ENCODE measurements at regions not wholly inside any gene's neighbourhood (a gene's known extent, or its start where the extent isn't known, plus 50 kb on each side); places are given as distances from the start of the nearest gene placed in this dataset.

GRCh38 chr2:107711941-107712340, 114.8 kb upstream of the RGPD4 start:
- no peaks in the 10 kb centered on the region for H3K27me3 ChIP-seq (ENCODE audit: insufficient read depth, low read depth, low read length)
- H3K9me3 ChIP-seq (ENCODE audit: low read length) = no peaks in the 10 kb centered on the region
- H3K9ac ChIP-seq (ENCODE audit: low read length) = no peak overlapping the region
- H3K4me3 ChIP-seq (ENCODE audit: low read length) = no peak overlapping the region
- no peak overlapping the region for H2AFZ ChIP-seq (ENCODE audit: low read depth, low read length)
- no peak overlapping the region for H3K4me2 ChIP-seq (ENCODE audit: low read length)
- H3K27ac ChIP-seq (ENCODE audit: low read length) = no peak overlapping the region
- no peaks in the 10 kb centered on the region for H3F3A ChIP-seq (ENCODE audit: insufficient read depth, low read length, poor library complexity, severe bottlenecking)
- no peaks in the 10 kb centered on the region for H3K9me2 ChIP-seq (ENCODE audit: insufficient read depth, low read length)
- no peaks in the 10 kb centered on the region for H4K20me1 ChIP-seq (ENCODE audit: insufficient read depth)
- TF ChIP-seq POLR2AphosphoS5 (IDR thresholded peaks at IDR 0.05) = no peak
- TF ChIP-seq EP300 (conservative IDR thresholded peaks at IDR 0.05; ENCODE audit: poor library complexity, severe bottlenecking) = no peak
- TF ChIP-seq, protein P1, sequence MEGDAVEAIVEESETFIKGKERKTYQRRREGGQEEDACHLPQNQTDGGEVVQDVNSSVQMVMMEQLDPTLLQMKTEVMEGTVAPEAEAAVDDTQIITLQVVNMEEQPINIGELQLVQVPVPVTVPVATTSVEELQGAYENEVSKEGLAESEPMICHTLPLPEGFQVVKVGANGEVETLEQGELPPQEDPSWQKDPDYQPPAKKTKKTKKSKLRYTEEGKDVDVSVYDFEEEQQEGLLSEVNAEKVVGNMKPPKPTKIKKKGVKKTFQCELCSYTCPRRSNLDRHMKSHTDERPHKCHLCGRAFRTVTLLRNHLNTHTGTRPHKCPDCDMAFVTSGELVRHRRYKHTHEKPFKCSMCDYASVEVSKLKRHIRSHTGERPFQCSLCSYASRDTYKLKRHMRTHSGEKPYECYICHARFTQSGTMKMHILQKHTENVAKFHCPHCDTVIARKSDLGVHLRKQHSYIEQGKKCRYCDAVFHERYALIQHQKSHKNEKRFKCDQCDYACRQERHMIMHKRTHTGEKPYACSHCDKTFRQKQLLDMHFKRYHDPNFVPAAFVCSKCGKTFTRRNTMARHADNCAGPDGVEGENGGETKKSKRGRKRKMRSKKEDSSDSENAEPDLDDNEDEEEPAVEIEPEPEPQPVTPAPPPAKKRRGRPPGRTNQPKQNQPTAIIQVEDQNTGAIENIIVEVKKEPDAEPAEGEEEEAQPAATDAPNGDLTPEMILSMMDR (IDR thresholded peaks at IDR 0.05; ENCODE audit: poor library complexity, severe bottlenecking) = no peak
- TF ChIP-seq REST (IDR thresholded peaks at IDR 0.05; ENCODE audit: borderline replicate concordance) = no peak
- TF ChIP-seq EZH2 (IDR thresholded peaks at IDR 0.05; ENCODE audit: borderline replicate concordance, insufficient read depth, low read length, poor library complexity, severe bottlenecking) = no peak
- TF ChIP-seq SMC3 (conservative IDR thresholded peaks at IDR 0.05; ENCODE audit: poor library complexity) = no peak
- no peak for TF ChIP-seq RAD21 (conservative IDR thresholded peaks at IDR 0.05)
- no peak for TF ChIP-seq MXI1 (conservative IDR thresholded peaks at IDR 0.05; ENCODE audit: poor library complexity, severe bottlenecking)
- TF ChIP-seq TAF1 (IDR thresholded peaks at IDR 0.05; ENCODE audit: low read depth) = no peak
- H3K79me2 ChIP-seq (replicated peaks; ENCODE audit: insufficient read depth, low read length) = no peaks in the 10 kb centered on the region
- no peaks in the 10 kb centered on the region for H3K36me3 ChIP-seq (ENCODE audit: insufficient read depth, low read length)

GRCh38 chr2:107712857-107713256, 113.8 kb upstream of the RGPD4 start:
- H3F3A ChIP-seq (ENCODE audit: insufficient read depth, low read length, poor library complexity, severe bottlenecking) = no peaks in the 10 kb centered on the region
- H3K27me3 ChIP-seq (ENCODE audit: insufficient read depth, low read depth, low read length) = no peaks in the 10 kb centered on the region
- H3K9me3 ChIP-seq (ENCODE audit: low read length) = no peaks in the 10 kb centered on the region
- H3K36me3 ChIP-seq (ENCODE audit: insufficient read depth, low read length) = no peaks in the 10 kb centered on the region
- H3K9ac ChIP-seq (ENCODE audit: low read length) = no peak overlapping the region
- H3K27ac ChIP-seq (ENCODE audit: low read length) = no peak overlapping the region
- no peaks in the 10 kb centered on the region for H3K79me2 ChIP-seq (replicated peaks; ENCODE audit: insufficient read depth, low read length)
- no peaks in the 10 kb centered on the region for H4K20me1 ChIP-seq (ENCODE audit: insufficient read depth)
- no peaks in the 10 kb centered on the region for H3K9me2 ChIP-seq (ENCODE audit: insufficient read depth, low read length)
- no peak overlapping the region for H3K4me2 ChIP-seq (ENCODE audit: low read length)
- H3K4me3 ChIP-seq (ENCODE audit: low read length) = no peak overlapping the region
- no peak overlapping the region for H2AFZ ChIP-seq (ENCODE audit: low read depth, low read length)
- no peak for TF ChIP-seq POLR2AphosphoS5 (IDR thresholded peaks at IDR 0.05)
- TF ChIP-seq MXI1 (conservative IDR thresholded peaks at IDR 0.05; ENCODE audit: poor library complexity, severe bottlenecking) = no peak
- TF ChIP-seq, protein P1 (IDR thresholded peaks at IDR 0.05; ENCODE audit: poor library complexity, severe bottlenecking) = no peak
- no peak for TF ChIP-seq TAF1 (IDR thresholded peaks at IDR 0.05; ENCODE audit: low read depth)
- no peak for TF ChIP-seq EZH2 (IDR thresholded peaks at IDR 0.05; ENCODE audit: borderline replicate concordance, insufficient read depth, low read length, poor library complexity, severe bottlenecking)
- TF ChIP-seq RAD21 (conservative IDR thresholded peaks at IDR 0.05) = no peak
- TF ChIP-seq SMC3 (conservative IDR thresholded peaks at IDR 0.05; ENCODE audit: poor library complexity) = no peak
- TF ChIP-seq REST (IDR thresholded peaks at IDR 0.05; ENCODE audit: borderline replicate concordance) = no peak
- no peak for TF ChIP-seq EP300 (conservative IDR thresholded peaks at IDR 0.05; ENCODE audit: poor library complexity, severe bottlenecking)
